HG02981 (cell line): ENCODE measurements at regions not wholly inside any gene's neighbourhood (a gene's known extent, or its start where the extent isn't known, plus 50 kb on each side); places are given as distances from the start of the nearest gene placed in this dataset.
"Not testable (repeated sequence)": the region's sequence is repeated elsewhere in the genome, so short reads cannot be mapped to it uniquely, and the experiment has no call there.

Source experiments
- ATAC-seq: cut with Tn5 transposase; IDR thresholded peaks from one replicate; pipeline ENCODE4 v1.9.1; 2021; ENCODE audit warnings: mild to moderate bottlenecking, moderate library complexity; ENCODE audit not compliant: unreplicated experiment

GRCh38 chr2:75389271-75389670 lies 171.5 kb downstream of the EVA1A start:
- ATAC-seq = no peak

GRCh38 chr2:75381032-75381431 lies 179.7 kb downstream of the EVA1A start:
- ATAC-seq = no peak

- no peak for ATAC-seq
Observed at GRCh38 chr2:75379476-75380210, 180.3 kb upstream of the TACR1 start.

DNA sequence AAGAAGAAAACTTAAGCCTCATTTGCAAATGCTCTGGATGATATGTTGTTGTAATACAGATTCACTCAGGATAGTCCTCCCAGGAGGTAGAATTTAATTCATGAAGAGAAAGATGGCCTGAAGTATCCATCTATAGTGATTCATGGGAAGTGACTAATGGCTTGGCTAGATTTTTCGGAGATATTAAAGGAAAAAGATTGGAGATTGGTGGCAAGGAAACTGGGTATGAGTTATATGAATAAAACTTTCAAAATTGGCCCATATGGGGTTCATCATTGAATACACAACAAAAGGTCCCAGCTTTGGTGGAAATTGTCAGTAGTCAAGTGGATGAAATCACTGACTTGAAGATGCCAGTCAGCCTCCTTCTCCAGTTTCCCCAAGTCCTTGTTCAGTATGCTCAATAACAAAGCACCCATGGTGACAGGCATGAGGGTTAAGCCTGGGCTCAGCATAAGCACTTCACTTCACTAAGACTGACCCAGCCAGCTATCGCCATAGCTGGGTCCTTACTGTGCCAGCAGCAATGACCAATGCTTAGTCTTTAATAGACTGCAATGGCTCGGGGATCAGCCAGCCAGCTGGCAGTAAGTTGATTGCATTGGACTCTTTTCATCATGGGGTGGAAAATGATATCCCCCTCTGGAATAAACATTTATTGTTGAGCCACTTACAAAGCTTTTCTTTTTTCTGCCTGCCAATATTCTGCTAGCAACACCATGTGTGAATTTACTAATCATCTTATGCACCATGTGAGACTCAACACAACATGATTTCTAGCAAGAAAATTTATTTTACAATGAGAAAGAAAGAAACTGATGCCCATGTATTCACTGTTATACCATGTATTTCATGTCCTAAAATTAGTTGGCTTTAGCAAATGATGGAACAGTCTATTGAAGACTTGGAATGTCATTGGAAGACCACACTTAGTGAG lies 176.6 kb upstream of the TACR1 start:
- no peak for ATAC-seq

DNA sequence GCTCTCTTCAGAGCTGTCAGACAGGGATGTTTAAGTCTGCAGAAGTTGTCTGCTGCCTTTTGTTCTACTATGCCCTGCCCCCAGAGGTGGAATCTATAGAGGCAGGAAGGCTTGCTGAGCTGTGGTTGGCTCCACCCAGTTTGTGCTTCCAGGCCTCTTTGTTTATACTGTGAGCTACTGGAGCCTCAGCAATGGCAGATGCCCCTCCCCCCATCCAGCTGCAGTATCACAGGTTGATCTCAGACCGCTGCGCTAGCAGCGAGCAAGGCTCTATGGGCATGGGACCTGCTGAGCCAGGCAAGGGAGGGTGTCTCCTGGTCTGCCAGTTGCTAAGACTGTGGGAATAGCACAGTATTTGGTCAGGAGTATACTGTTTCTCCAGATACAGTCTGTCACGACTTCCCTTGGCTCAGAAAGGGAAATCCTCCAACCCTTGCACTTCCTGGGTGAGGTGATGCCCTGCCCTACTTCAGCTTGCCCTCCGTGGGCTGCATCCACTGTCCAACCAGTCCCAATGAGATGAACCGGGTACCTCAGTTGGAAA lies 175.2 kb upstream of the TACR1 start:
- ATAC-seq = not testable (repeated sequence)

GRCh38 chr2:75367401-75367800 lies 168.1 kb upstream of the TACR1 start:
- ATAC-seq = no peak

GRCh38 chr2:75361486-75361885 lies 162.2 kb upstream of the TACR1 start:
- no peak for ATAC-seq

DNA sequence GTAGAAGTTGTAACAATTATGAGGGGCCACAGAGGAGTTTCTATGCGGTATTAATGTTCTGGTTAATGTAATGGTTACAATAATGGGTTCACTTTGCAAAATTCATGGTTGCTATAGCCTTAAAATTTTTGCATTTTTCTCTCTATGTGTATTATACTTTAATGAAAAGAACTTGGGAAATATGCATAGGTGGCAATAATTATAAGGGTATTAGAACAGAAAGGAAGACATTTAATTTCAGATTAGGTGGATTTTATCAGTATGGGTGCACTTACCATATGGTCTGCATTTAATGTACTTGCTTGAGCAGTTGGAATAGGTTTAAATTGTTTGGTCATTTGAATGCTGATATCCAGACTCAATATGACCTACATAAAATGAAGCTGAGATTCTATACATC lies 161.6 kb upstream of the TACR1 start:
- ATAC-seq = no peak

- ATAC-seq = no peak
Observed at GRCh38 chr2:75356865-75357264, 157.5 kb upstream of the TACR1 start.

DNA sequence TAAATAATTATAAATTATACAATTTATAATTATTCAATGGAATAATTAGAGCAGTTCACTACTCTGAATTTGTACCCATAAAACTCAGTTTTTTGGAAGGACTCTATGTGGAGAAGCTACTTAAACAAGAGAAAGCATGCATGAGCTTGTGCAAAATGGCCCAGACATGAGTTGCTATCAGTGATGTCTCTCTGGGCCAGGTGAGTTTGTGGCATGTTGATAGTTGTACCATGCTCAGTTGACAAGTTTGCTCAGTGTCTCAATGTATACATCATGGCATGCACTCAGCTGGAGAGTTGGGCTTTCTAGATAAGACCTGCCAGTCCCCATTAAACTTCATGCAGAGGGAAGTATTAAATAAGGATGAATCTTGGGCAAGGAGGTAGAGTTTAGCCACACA lies 153.8 kb upstream of the TACR1 start:
- ATAC-seq = no peak

DNA sequence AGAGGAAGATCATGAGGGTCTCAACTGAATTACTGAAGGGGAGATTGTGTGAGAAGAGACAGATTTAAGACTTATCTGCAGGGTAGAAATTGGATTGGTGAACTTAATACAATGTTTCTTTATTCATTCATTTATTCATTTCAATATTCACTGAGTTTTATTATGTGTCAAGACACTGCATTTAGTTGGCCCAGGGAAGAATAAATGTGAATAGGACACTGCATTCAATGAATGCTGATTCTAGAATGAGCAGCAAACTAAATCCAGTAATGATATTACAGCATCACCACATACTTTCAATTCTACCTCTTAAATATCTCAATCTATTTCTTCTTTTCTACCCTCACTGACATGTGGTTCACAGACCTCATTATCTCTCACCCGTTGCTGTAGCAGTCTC lies 149.0 kb upstream of the TACR1 start:
- ATAC-seq = no peak

DNA sequence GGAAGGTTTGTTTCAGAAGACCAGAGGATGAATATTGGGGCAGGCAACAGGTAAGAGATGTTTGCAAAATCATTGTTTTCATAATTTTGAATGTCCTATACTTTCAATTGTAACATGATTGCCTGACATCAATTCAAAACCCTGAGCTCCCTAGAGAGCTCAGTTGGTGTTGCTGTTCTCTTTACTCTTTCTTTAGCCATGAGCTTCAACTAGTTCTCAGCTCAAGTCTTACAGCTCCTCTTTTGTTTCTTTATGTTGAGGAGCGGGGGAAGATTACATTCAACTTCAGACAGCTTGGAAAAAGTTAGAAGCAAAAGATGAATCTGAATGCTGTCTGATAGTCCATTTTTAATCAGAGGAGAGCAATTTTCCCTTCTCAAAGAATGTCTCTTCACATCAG lies 144.8 kb upstream of the TACR1 start:
- no peak for ATAC-seq

DNA sequence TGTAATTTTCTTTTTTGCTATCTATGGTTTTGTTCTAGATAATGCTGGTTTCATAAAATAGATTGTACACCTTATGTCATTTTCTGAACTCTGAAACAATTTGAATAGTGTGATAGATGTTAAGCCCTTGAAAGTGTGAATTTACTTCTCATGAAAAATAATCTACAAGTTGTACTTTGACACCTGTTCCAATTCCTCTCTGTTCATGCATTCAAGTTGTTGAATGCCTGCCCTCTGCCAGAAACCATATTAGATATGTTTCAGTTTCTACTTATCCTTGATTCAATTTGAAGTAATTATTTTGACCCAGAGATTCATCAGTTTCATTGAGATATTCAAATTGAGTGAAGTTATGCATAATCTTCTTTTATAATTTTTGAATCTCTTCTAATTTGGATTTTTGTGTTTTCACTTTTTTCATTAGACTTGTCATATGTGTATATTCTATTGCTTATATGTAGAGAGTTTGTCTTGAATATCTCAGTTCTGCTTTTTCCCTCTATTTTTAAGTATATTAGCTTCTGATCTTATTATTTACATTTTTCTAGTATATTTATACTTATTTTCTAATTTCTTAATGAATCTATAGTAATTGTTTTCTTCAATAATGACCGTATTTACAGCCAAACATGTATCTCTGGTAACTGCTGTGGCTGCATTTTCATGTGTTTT lies 143.3 kb upstream of the TACR1 start:
- no peak for ATAC-seq

- ATAC-seq = no peak
Observed at GRCh38 chr2:75340560-75340959, 141.2 kb upstream of the TACR1 start.

- no peak for ATAC-seq
Observed at GRCh38 chr2:75338461-75338860, 139.1 kb upstream of the TACR1 start.

DNA sequence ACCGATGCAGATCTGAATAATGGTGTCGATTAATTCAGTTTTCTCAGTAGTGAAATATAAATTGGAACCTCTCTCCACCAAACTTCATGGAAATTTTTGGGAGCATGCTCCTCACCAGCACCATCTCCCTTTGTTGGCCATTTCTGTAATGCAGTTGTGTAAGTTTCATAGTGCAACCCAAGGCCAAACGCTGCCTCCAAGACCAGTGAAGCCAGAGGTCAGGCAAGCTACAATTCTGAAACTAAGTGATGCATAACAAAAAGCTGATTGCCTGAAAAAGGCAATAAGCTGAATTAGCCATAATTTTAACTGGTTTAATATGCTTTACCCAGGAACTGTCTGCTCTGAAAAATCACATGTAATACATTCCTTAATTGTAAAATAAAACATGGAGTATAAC lies 138.3 kb upstream of the TACR1 start:
- ATAC-seq = no peak

DNA sequence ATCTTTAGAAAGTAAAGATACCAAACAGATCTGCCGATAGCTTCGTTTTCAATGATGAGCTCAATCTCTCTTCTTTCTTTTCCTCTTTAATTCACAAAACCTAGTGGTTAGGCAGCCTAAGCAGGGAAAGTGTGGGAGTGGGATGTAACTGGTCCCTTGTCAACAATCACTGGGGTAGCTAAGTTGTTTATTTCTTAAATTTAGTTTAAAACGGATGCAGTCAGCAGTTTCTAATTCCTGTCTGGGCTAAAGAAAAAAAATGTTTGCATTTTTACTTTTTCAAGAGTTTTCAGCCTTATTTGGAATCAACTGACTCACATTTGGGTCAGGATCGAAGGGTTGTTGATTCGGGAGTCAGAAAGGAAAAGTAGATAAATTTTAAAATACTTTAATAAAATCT lies 137.7 kb upstream of the TACR1 start:
- ATAC-seq = no peak

DNA sequence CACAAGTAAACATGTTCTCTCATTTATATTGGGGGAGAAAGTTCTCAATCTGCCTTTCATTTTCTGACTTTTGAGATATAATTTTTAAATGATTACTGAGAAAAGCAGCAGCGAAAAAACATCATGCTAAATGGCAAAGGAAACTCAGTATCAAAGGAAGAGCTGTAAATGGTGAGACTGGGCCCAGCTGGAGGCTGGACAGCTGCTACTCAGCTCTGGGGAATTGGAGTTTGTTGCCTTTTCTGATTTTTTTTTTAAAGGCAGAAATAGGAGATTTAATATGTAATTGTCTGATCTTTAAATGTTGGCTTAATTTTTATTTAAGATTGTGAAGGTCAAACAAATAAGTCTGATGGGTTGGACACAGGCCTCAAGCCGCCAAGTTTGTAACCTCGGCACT lies 137.1 kb upstream of the TACR1 start:
- ATAC-seq = no peak

DNA sequence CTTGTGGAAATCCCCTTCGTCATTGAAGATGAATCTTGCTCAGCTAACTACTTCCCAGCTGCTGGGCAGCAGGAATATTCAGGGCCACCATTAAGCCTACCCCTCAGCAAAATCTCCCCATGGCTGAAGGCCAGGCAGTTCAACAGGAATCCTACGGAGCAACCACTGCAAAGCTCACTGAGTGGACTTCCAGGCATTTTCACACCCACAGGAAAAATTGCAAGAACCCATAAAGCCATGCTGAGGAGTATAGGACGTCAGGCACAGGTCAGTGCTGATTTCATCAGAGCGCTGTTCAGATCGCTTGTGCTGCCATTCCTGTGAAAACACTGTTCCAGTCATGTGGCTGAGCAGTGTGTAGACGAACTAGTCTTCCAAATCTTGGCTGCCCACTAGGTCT lies 134.8 kb upstream of the TACR1 start:
- ATAC-seq = no peak

GRCh38 chr2:75333646-75334045 lies 134.3 kb upstream of the TACR1 start:
- ATAC-seq = no peak

- ATAC-seq = no peak
Observed at GRCh38 chr2:75328156-75328555, 128.8 kb upstream of the TACR1 start.
